Chondrocyte (in vitro differentiated cells): ENCODE measurements at regions not wholly inside any gene's neighbourhood (a gene's known extent, or its start where the extent isn't known, plus 50 kb on each side); places are given as distances from the start of the nearest gene placed in this dataset.

Experiments
- DNase-seq: peaks from one replicate; pipeline ENCODE4 v3.0.0; 2021; ENCODE audit warnings: mixed read lengths, low spot score
- H3K27ac Mint-ChIP-seq: one replicate; pipeline ENCODE4 v1.8.0; 2021; ENCODE audit warnings: mild to moderate bottlenecking, moderate library complexity, mixed read lengths; ENCODE audit not compliant: unreplicated experiment
- H3K27me3 Mint-ChIP-seq: 2 replicates; pipeline ENCODE4 v1.8.0; 2021; ENCODE audit warnings: low read depth, mixed read lengths
- H3K36me3 Mint-ChIP-seq: 2 replicates; pipeline ENCODE4 v1.8.0; 2021; ENCODE audit warnings: low read depth, mixed read lengths
- H3K4me1 Mint-ChIP-seq: 2 replicates; pipeline ENCODE4 v1.8.0; 2021; ENCODE audit warnings: low read depth, mild to moderate bottlenecking, mixed read lengths
- H3K4me3 Mint-ChIP-seq: one replicate; pipeline ENCODE4 v1.8.0; 2021; ENCODE audit warnings: mild to moderate bottlenecking, moderate library complexity, mixed read lengths; ENCODE audit not compliant: unreplicated experiment
- H3K9me3 Mint-ChIP-seq: 2 replicates; pipeline ENCODE4 v1.8.0; 2021; ENCODE audit warnings: low read depth, mixed read lengths
- CTCF ChIP-seq: fragments of 200-600 bp; sonication (generic); IDR thresholded peaks from 2 replicates; pipeline ENCODE4 v1.5.0; 2021; ENCODE audit warnings: antibody characterized with exemption, mild to moderate bottlenecking, moderate library complexity

GRCh38 chr5:88049156-88049555 lies 219.5 kb downstream of the TMEM161B start:
- Mint-ChIP-seq H3K4me3 (no peak overlapping the region), H3K9me3 (peaks cover 2% of the 10 kb centered on the region), H3K27me3 (no peaks in the 10 kb centered on the region), H3K27ac (no peak overlapping the region), H3K36me3 (no peaks in the 10 kb centered on the region), H3K4me1 (no peaks in the 10 kb centered on the region)
- TF ChIP-seq CTCF: no peak
- no peak for DNase-seq

GRCh38 chr5:88045931-88046461 lies 222.6 kb downstream of the TMEM161B start:
- no peaks in the 10 kb centered on the region for H3K36me3 Mint-ChIP-seq
- H3K27ac Mint-ChIP-seq: no peak overlapping the region
- DNase-seq: no peak
- H3K4me1 Mint-ChIP-seq: no peaks in the 10 kb centered on the region
- no peaks in the 10 kb centered on the region for H3K9me3 Mint-ChIP-seq
- TF ChIP-seq CTCF: no peak
- no peak overlapping the region for H3K4me3 Mint-ChIP-seq
- H3K27me3 Mint-ChIP-seq: no peaks in the 10 kb centered on the region

DNA sequence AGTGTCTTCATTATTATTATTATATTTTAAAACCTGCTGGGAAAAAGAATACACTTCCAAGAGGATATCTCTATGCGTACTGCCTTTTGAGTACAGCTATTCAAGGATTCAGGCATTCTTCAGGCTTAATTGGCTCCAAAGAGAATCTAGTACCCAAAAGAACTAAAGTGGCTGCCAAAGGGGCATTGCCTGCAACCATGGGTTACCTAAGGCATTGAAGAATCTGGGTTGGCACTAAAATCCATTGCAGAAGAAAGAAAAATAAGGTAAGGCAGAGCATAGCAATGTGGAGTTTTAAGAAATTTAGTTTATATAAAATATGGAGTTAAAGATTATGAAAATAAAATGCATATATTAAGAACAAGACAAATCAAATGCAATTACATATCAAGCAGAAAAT lies 223.5 kb downstream of the TMEM161B start:
- Mint-ChIP-seq H3K36me3 (no peaks in the 10 kb centered on the region), H3K27me3 (no peaks in the 10 kb centered on the region), H3K4me1 (no peaks in the 10 kb centered on the region), H3K27ac (no peak overlapping the region), H3K9me3 (no peaks in the 10 kb centered on the region), H3K4me3 (no peak overlapping the region)
- no peak for TF ChIP-seq CTCF
- no peak for DNase-seq

DNA sequence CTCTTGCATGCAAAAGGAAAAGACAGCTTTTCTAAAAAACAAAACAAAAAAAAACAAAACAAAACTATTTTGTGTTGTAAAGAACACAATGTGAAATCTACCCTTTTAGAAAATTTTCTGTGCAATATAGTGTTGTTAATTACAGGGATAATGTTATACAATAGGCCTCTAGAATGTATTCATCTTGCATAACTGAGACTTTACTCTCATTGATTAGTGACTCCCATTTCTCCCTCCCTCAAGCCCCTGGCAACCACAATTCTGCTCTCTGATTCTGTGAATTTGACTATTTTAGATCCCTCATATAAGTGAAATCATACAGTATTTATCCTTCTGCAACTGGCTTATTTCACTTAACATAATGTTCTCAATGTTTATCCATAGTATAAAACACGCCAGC lies 234.1 kb downstream of the TMEM161B start:
- Mint-ChIP-seq H3K4me1 (no peaks in the 10 kb centered on the region), H3K9me3 (peaks cover 7% of the 10 kb centered on the region), H3K27me3 (no peaks in the 10 kb centered on the region), H3K36me3 (no peaks in the 10 kb centered on the region), H3K4me3 (no peak overlapping the region), H3K27ac (no peak overlapping the region)
- DNase-seq: no peak
- no peak for TF ChIP-seq CTCF

DNA sequence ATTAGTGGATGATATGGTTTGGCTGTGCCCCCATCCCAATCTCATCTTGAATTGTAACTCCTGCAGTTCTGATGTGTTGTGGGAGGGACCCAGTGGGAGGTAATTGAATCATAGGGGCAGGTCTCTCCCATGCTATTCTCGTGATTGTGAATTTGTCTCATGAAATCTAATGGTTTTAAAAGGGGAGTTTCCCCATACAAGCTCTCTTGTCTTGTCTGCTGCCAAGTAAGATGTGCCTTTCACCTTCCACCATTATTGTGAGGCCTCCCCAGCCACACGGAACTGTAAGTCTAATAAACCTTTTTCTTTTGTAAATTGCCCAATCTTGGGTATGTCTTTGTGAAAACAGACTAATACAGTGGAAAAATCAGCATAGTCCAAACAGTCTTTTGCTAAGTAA lies 235.5 kb downstream of the TMEM161B start:
- H3K9me3 Mint-ChIP-seq: peaks cover 1% of the 10 kb centered on the region
- no peaks in the 10 kb centered on the region for H3K27me3 Mint-ChIP-seq
- no peak for DNase-seq
- H3K4me3 Mint-ChIP-seq: no peak overlapping the region
- no peaks in the 10 kb centered on the region for H3K4me1 Mint-ChIP-seq
- no peak overlapping the region for H3K27ac Mint-ChIP-seq
- H3K36me3 Mint-ChIP-seq: no peaks in the 10 kb centered on the region
- TF ChIP-seq CTCF: no peak
